Liver (tissue), 8 donors: ENCODE measurements at regions not wholly inside any gene's neighbourhood (a gene's known extent, or its start where the extent isn't known, plus 50 kb on each side); places are given as distances from the start of the nearest gene placed in this dataset.

ENCODE experiments used
- DNase-seq: peaks from one replicate; pipeline ENCODE4 v3.0.0-alpha.2; 2017; ENCODE audit warnings: low spot score
- H3K27ac ChIP-seq, 2 donors: one replicate each; pipeline ENCODE4 v1.7.0; 2013; ENCODE audit warnings: inconsistent platforms in 2 of 2, low read length in 2 of 2, control low read depth in 1 of 2, low read depth in 1 of 2, mild to moderate bottlenecking in 1 of 2
- H3K27me3 ChIP-seq, 4 donors: one replicate each; pipeline versions ENCODE4 v1.6.1 to v1.7.0; 2013; ENCODE audit warnings: low read length in 3 of 4, inconsistent platforms in 1 of 4, mild to moderate bottlenecking in 1 of 4, moderate library complexity in 1 of 4; ENCODE audit not compliant: control insufficient read depth in 4 of 4, insufficient read depth in 4 of 4
- H3K36me3 ChIP-seq, 4 donors: one replicate each; pipeline versions ENCODE4 v1.6.1 to v1.7.0; 2013; ENCODE audit warnings: low read length in 3 of 4, mild to moderate bottlenecking in 3 of 4, low read depth in 1 of 4, moderate library complexity in 1 of 4; ENCODE audit not compliant: control insufficient read depth in 4 of 4, insufficient read depth in 3 of 4
- H3K4me1 ChIP-seq, 4 donors: one replicate each; pipeline versions ENCODE4 v1.6.1 to v1.7.0; 2013; ENCODE audit warnings: low read length in 3 of 4, mild to moderate bottlenecking in 3 of 4, moderate library complexity in 1 of 4; ENCODE audit not compliant: control insufficient read depth in 4 of 4, insufficient read depth in 4 of 4
- H3K4me3 ChIP-seq, 3 donors: one replicate each; pipeline versions ENCODE4 v1.6.1 to v1.7.0; 2013; ENCODE audit warnings: low read length in 3 of 3, control low read depth in 1 of 3, low read depth in 1 of 3, mild to moderate bottlenecking in 1 of 3
- H3K9ac ChIP-seq, 2 donors: one replicate each; pipeline ENCODE4 v1.7.0; 2013; ENCODE audit warnings: low read length in 2 of 2, mild to moderate bottlenecking in 2 of 2, moderate library complexity in 2 of 2, control low read depth in 1 of 2, low read depth in 1 of 2
- H3K9me3 ChIP-seq, 4 donors: one replicate each; pipeline versions ENCODE4 v1.6.1 to v1.7.0; 2013; ENCODE audit warnings: low read length in 3 of 4; ENCODE audit not compliant: control insufficient read depth in 4 of 4
- EGR1 ChIP-seq, 2 donors: IDR thresholded peaks; 2 replicates each; pipeline ENCODE4 v1.6.1; 2016 to 2018; ENCODE audit warnings: antibody characterized with exemption in 2 of 2, low read depth in 2 of 2
- FOXA1 ChIP-seq: IDR thresholded peaks from 2 replicates; pipeline ENCODE4 v1.6.1; 2016; ENCODE audit warnings: antibody characterized with exemption
- FOXA2 ChIP-seq: IDR thresholded peaks from 2 replicates; pipeline ENCODE4 v1.6.1; 2016; ENCODE audit warnings: antibody characterized with exemption
- GABPA ChIP-seq, 2 donors: IDR thresholded peaks in 1 of 2; conservative IDR thresholded peaks in 1 of 2; 2 replicates each; pipeline ENCODE4 v1.6.1; 2016; ENCODE audit warnings: antibody characterized with exemption in 2 of 2, mild to moderate bottlenecking in 1 of 2, moderate library complexity in 1 of 2
- HNF4A ChIP-seq, 2 donors: conservative IDR thresholded peaks; 2 replicates each; pipeline ENCODE4 v1.6.1; 2016; ENCODE audit warnings: antibody characterized with exemption in 2 of 2, mild to moderate bottlenecking in 2 of 2
- HNF4G ChIP-seq: IDR thresholded peaks from 2 replicates; pipeline ENCODE4 v1.6.1; 2016; ENCODE audit warnings: antibody characterized with exemption
- JUND ChIP-seq, 2 donors: IDR thresholded peaks; 2 replicates each; pipeline ENCODE4 v1.6.1; 2016; ENCODE audit warnings: antibody characterized with exemption in 2 of 2
- NR2F2 ChIP-seq: IDR thresholded peaks from 2 replicates; pipeline ENCODE4 v1.6.1; 2016; ENCODE audit warnings: antibody characterized with exemption
- RAD21 ChIP-seq, 2 donors: IDR thresholded peaks; 2 replicates each; pipeline ENCODE4 v1.6.1; 2016; ENCODE audit warnings: antibody characterized with exemption in 2 of 2, mild to moderate bottlenecking in 2 of 2
- RXRA ChIP-seq, 2 donors: IDR thresholded peaks; 2 replicates each; pipeline ENCODE4 v1.6.1; 2017 to 2018; ENCODE audit warnings: antibody characterized with exemption in 2 of 2, mild to moderate bottlenecking in 1 of 2
- SP1 ChIP-seq: IDR thresholded peaks from 2 replicates; pipeline ENCODE4 v1.6.1; 2018; ENCODE audit warnings: antibody characterized with exemption, mild to moderate bottlenecking
- TAF1 ChIP-seq: conservative IDR thresholded peaks from 2 replicates; pipeline ENCODE4 v1.6.1; 2016; ENCODE audit warnings: antibody characterized with exemption, mild to moderate bottlenecking
- YY1 ChIP-seq: IDR thresholded peaks from 2 replicates; pipeline ENCODE4 v1.6.1; 2016; ENCODE audit warnings: antibody characterized with exemption, mild to moderate bottlenecking
- WGBS: extraction: QIAGEN DNeasy Blood & Tissue Kit; methylation state at CpG from one replicate; pipeline ENCODE4 v1.1.7; 2013; 5-methylcytosine and 5-hydroxymethylcytosine counted together
- TF ChIP-seq, protein P1 (sequence below): IDR thresholded peaks from 2 replicates; pipeline ENCODE4 v1.6.1; 2016; ENCODE audit warnings: antibody characterized with exemption, mild to moderate bottlenecking
- TF ChIP-seq, protein P2 (sequence below): fragments of 150-350 bp; IDR thresholded peaks from 2 replicates; pipeline ENCODE4 v1.5.1; 2017; ENCODE audit warnings: improper control_type of control experiment, low read depth, low read length; ENCODE audit not compliant: missing input control
- TF ChIP-seq, protein P3 (sequence below): IDR thresholded peaks from 2 replicates; pipeline ENCODE4 v1.6.1; 2016; ENCODE audit warnings: antibody characterized with exemption
- TF ChIP-seq, protein P4 (sequence below): IDR thresholded peaks from 2 replicates; pipeline ENCODE4 v1.6.1; 2016; ENCODE audit warnings: antibody characterized with exemption
- TF ChIP-seq, protein P5 (sequence below): IDR thresholded peaks from 2 replicates; pipeline ENCODE4 v1.6.1; 2016; ENCODE audit warnings: antibody characterized with exemption
- donor health status: healthy.
- donor health status: healthy.
- donor health status: healthy.
- donor health status: healthy.
- donor health status: healthy.

DNA sequence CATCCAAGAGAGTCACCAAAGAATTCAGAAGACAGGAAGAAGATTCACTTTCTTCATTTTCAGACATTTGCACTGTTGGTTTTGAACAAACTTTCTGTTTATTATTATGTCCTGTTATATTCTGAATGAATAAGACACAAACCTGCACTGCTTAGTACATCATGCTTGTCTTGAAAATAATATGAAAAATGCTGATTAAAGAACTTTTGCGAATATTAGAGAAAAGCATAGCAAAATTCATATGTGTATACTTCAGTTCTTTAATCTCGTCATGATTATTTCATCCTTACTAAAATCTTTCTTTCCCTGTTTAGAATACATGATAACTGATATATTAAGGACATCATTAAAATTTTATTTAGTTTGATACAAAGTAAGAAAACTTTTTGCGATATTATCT is 504.1 kb downstream of the POM121L12 start (continued):
- TF ChIP-seq JUND (IDR thresholded peaks at IDR 0.05), result no peak

DNA sequence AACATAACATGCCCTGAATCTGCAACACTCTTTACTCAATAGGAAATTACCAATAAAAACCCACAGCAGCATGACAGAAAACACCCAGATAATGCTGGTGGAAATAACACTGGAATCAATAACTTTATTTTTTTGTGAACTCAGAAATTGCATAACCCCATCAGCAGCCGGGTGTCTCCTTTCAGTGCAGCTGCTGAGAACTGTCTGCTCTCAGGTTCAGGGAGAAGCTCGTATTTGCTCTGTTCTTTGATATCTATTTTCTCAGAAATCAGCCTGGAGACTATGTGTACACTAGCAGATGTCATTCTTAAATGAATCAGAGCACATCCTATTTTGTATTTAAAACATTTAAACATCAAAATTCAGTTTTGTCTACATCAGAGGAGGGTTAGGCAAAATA is 506.0 kb downstream of the POM121L12 start:
- 24% methylated on average over 2 of the region's 2 CpGs for WGBS
- peak in 1 of 2 donors; percentile 44 for TF ChIP-seq HNF4A (conservative IDR thresholded peaks at IDR 0.05)
- peak in 1 of 2 donors; percentile 8 for TF ChIP-seq JUND (IDR thresholded peaks at IDR 0.05)
- TF ChIP-seq, protein P1, sequence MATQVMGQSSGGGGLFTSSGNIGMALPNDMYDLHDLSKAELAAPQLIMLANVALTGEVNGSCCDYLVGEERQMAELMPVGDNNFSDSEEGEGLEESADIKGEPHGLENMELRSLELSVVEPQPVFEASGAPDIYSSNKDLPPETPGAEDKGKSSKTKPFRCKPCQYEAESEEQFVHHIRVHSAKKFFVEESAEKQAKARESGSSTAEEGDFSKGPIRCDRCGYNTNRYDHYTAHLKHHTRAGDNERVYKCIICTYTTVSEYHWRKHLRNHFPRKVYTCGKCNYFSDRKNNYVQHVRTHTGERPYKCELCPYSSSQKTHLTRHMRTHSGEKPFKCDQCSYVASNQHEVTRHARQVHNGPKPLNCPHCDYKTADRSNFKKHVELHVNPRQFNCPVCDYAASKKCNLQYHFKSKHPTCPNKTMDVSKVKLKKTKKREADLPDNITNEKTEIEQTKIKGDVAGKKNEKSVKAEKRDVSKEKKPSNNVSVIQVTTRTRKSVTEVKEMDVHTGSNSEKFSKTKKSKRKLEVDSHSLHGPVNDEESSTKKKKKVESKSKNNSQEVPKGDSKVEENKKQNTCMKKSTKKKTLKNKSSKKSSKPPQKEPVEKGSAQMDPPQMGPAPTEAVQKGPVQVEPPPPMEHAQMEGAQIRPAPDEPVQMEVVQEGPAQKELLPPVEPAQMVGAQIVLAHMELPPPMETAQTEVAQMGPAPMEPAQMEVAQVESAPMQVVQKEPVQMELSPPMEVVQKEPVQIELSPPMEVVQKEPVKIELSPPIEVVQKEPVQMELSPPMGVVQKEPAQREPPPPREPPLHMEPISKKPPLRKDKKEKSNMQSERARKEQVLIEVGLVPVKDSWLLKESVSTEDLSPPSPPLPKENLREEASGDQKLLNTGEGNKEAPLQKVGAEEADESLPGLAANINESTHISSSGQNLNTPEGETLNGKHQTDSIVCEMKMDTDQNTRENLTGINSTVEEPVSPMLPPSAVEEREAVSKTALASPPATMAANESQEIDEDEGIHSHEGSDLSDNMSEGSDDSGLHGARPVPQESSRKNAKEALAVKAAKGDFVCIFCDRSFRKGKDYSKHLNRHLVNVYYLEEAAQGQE, result no peak
- no peak for TF ChIP-seq NR2F2
- no peak for TF ChIP-seq GABPA (IDR thresholded peaks at IDR 0.05 in 1 of 2, conservative IDR thresholded peaks at IDR 0.05 in 1 of 2)
- no peak for TF ChIP-seq SP1
- TF ChIP-seq RXRA (IDR thresholded peaks at IDR 0.05), result peak in 1 of 2 donors; percentile 26
- TF ChIP-seq EGR1 (IDR thresholded peaks at IDR 0.05; ENCODE audit: low read depth in 2 of 2), result no peak
- TF ChIP-seq RAD21 (IDR thresholded peaks at IDR 0.05), result no peak
- TF ChIP-seq FOXA2, result no peak
- Histone ChIP-seq H3K4me1 (peaks cover 1 to 18% (median 9%) of the 10 kb centered on the region in 4 donors), H3K4me3 (no peak overlapping the region), H3K36me3 (no peaks in the 10 kb centered on the region), H3K27me3 (no peaks in the 10 kb centered on the region), H3K27ac (no peak overlapping the region), H3K9me3 (no peaks in the 10 kb centered on the region), H3K9ac (no peak overlapping the region)
- DNase-seq, result no peak

GRCh38 chr7:53542157-53542556 is 506.7 kb downstream of the POM121L12 start:
- Histone ChIP-seq H3K27ac (no peak overlapping the region), H3K36me3 (no peaks in the 10 kb centered on the region), H3K9ac (no peak overlapping the region), H3K9me3 (no peaks in the 10 kb centered on the region), H3K4me1 (peaks cover 1 to 18% (median 9%) of the 10 kb centered on the region in 4 donors), H3K4me3 (no peak overlapping the region), H3K27me3 (no peaks in the 10 kb centered on the region)
- TF ChIP-seq FOXA1 (no peak), YY1 (no peak), RXRA (IDR thresholded peaks at IDR 0.05) (no peak), EGR1 (IDR thresholded peaks at IDR 0.05; ENCODE audit: low read depth in 2 of 2) (no peak), TAF1 (no peak), NR2F2 (no peak), GABPA (IDR thresholded peaks at IDR 0.05 in 1 of 2, conservative IDR thresholded peaks at IDR 0.05 in 1 of 2) (no peak), HNF4G (no peak), FOXA2 (no peak), HNF4A (conservative IDR thresholded peaks at IDR 0.05) (no peak), SP1 (no peak), JUND (IDR thresholded peaks at IDR 0.05) (no peak), RAD21 (IDR thresholded peaks at IDR 0.05) (no peak)
- TF ChIP-seq, protein P2, sequence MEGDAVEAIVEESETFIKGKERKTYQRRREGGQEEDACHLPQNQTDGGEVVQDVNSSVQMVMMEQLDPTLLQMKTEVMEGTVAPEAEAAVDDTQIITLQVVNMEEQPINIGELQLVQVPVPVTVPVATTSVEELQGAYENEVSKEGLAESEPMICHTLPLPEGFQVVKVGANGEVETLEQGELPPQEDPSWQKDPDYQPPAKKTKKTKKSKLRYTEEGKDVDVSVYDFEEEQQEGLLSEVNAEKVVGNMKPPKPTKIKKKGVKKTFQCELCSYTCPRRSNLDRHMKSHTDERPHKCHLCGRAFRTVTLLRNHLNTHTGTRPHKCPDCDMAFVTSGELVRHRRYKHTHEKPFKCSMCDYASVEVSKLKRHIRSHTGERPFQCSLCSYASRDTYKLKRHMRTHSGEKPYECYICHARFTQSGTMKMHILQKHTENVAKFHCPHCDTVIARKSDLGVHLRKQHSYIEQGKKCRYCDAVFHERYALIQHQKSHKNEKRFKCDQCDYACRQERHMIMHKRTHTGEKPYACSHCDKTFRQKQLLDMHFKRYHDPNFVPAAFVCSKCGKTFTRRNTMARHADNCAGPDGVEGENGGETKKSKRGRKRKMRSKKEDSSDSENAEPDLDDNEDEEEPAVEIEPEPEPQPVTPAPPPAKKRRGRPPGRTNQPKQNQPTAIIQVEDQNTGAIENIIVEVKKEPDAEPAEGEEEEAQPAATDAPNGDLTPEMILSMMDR, result no peak
- TF ChIP-seq, protein P3, sequence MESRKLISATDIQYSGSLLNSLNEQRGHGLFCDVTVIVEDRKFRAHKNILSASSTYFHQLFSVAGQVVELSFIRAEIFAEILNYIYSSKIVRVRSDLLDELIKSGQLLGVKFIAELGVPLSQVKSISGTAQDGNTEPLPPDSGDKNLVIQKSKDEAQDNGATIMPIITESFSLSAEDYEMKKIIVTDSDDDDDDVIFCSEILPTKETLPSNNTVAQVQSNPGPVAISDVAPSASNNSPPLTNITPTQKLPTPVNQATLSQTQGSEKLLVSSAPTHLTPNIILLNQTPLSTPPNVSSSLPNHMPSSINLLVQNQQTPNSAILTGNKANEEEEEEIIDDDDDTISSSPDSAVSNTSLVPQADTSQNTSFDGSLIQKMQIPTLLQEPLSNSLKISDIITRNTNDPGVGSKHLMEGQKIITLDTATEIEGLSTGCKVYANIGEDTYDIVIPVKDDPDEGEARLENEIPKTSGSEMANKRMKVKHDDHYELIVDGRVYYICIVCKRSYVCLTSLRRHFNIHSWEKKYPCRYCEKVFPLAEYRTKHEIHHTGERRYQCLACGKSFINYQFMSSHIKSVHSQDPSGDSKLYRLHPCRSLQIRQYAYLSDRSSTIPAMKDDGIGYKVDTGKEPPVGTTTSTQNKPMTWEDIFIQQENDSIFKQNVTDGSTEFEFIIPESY, result no peak
- TF ChIP-seq, protein P4, sequence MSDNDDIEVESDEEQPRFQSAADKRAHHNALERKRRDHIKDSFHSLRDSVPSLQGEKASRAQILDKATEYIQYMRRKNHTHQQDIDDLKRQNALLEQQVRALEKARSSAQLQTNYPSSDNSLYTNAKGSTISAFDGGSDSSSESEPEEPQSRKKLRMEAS, result no peak
- TF ChIP-seq, protein P1, result no peak
- TF ChIP-seq, protein P5, sequence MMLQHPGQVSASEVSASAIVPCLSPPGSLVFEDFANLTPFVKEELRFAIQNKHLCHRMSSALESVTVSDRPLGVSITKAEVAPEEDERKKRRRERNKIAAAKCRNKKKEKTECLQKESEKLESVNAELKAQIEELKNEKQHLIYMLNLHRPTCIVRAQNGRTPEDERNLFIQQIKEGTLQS, result no peak
- WGBS, result 82% methylated on average over 5 of the region's 5 CpGs
- no peak for DNase-seq
